RWPE2 (cell line): ENCODE measurements at regions not wholly inside any gene's neighbourhood (a gene's known extent, or its start where the extent isn't known, plus 50 kb on each side); places are given as distances from the start of the nearest gene placed in this dataset.

Source experiments
- ATAC-seq: fragments of 200-7000 bp; cut with Tn5 transposase; 3 replicates; pipeline ENCODE4 v1.9.1; 2021; ENCODE audit warnings: low read depth
- DNase-seq: peaks from one replicate; pipeline ENCODE4 v3.0.0-alpha.2; 2020; ENCODE audit warnings: low spot score
- H3K27ac ChIP-seq: fragments of 450-650 bp; 2 replicates; pipeline ENCODE4 v1.5.1; 2017; ENCODE audit warnings: mild to moderate bottlenecking; ENCODE audit not compliant: poor library complexity, severe bottlenecking
- H3K27me3 ChIP-seq: fragments of 250-450 bp; sonication (Bioruptor Pico); 2 replicates; pipeline ENCODE4 v1.5.1; 2021; ENCODE audit warnings: mild to moderate bottlenecking, moderate library complexity; ENCODE audit not compliant: insufficient read depth, poor library complexity, severe bottlenecking
- H3K36me3 ChIP-seq: fragments of 250-450 bp; sonication (Bioruptor Pico); 2 replicates; pipeline ENCODE4 v1.5.1; 2020; ENCODE audit warnings: low read depth, mild to moderate bottlenecking, moderate library complexity
- H3K4me1 ChIP-seq: fragments of 250-450 bp; sonication (Bioruptor Pico); 2 replicates; pipeline ENCODE4 v1.5.1; 2021; ENCODE audit warnings: mild to moderate bottlenecking, moderate library complexity; ENCODE audit not compliant: insufficient read depth, poor library complexity, severe bottlenecking
- H3K4me3 ChIP-seq: fragments of 250-450 bp; sonication (Bioruptor Pico); 2 replicates; pipeline ENCODE4 v1.5.1; 2021; ENCODE audit warnings: mild to moderate bottlenecking, moderate library complexity; ENCODE audit not compliant: severe bottlenecking
- H3K9me3 ChIP-seq: fragments of 250-450 bp; sonication (Bioruptor Pico); 2 replicates; pipeline ENCODE4 v1.5.1; 2021; ENCODE audit warnings: mild to moderate bottlenecking, moderate library complexity; ENCODE audit not compliant: severe bottlenecking
- CTCF ChIP-seq: fragments of 450-650 bp; IDR thresholded peaks from one replicate; pipeline ENCODE4 v1.5.1; 2017; ENCODE audit warnings: mild to moderate bottlenecking, moderate library complexity; ENCODE audit not compliant: poor library complexity, severe bottlenecking

GRCh38 chr14:21915826-21916225 is 242.2 kb upstream of the OR4E1 start:
- Histone ChIP-seq H3K4me3 (no peak overlapping the region), H3K27me3 (peaks cover 2% of the 10 kb centered on the region), H3K36me3 (no peaks in the 10 kb centered on the region), H3K9me3 (no peaks in the 10 kb centered on the region), H3K27ac (no peak overlapping the region), H3K4me1 (peaks cover 9% of the 10 kb centered on the region)
- TF ChIP-seq CTCF = no peak
- ATAC-seq = peak; percentile 65
- no peak for DNase-seq

DNA sequence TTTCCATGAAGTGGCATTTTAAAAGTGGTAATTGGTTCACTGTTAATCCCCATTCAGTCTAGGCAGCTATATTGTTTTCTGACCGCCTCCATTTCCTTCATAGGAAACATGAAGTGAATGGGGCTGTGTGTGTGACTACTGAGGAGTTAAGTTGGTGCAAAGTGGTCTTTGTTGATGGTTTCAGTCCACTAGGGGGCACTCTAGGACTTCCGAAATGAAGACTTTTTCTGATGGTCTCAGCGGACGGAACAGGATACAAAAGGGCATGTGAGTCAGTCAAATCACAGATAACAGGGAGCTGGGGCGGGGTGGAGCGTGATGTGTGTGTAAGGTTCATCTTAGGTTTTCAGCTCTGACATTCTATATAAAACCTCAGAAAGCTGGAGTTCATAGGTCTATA is 240.1 kb upstream of the OR4E1 start:
- peak; percentile 36; the same call in 2 of the 3 replicates for ATAC-seq
- peaks cover 7% of the 10 kb centered on the region for H3K27me3 ChIP-seq
- no peak for DNase-seq
- H3K36me3 ChIP-seq = no peaks in the 10 kb centered on the region
- TF ChIP-seq CTCF = peak; percentile 81
- H3K27ac ChIP-seq = no peak overlapping the region
- H3K9me3 ChIP-seq = no peaks in the 10 kb centered on the region
- peaks cover 9% of the 10 kb centered on the region for H3K4me1 ChIP-seq
- H3K4me3 ChIP-seq = no peak overlapping the region

- Histone ChIP-seq H3K4me1 (peaks cover 9% of the 10 kb centered on the region), H3K4me3 (no peak overlapping the region), H3K27ac (no peak overlapping the region), H3K27me3 (peaks cover 7% of the 10 kb centered on the region), H3K9me3 (no peaks in the 10 kb centered on the region), H3K36me3 (no peaks in the 10 kb centered on the region)
- ATAC-seq (no peak), DNase-seq (no peak)
- TF ChIP-seq CTCF = no peak
Measured at GRCh38 chr14:21912367-21912766, 238.7 kb upstream of the OR4E1 start.

DNA sequence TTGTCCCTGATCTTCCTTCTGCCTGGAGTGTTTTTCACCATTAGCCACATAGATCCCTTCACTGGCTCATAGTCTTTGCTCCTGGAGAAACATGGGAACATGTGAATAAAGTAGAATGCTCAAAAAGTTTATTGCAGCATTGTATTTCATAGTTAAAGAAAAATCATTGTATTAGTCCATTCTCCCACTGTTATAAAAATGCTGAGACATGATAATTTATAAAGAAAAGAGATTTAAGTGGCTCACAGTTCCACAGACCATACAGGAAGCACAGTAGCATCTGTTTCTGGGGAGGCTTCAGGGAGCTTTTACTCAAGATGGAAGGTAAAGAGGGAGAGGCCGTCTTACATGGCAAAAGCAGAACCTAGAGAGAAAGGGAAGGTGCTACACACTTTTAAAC is 238.3 kb upstream of the OR4E1 start:
- TF ChIP-seq CTCF = no peak
- Histone ChIP-seq H3K27ac (no peak overlapping the region), H3K36me3 (no peaks in the 10 kb centered on the region), H3K4me1 (peaks cover 9% of the 10 kb centered on the region), H3K27me3 (peaks cover 7% of the 10 kb centered on the region), H3K4me3 (no peak overlapping the region), H3K9me3 (no peaks in the 10 kb centered on the region)
- DNase-seq (no peak), ATAC-seq (no peak)

GRCh38 chr14:21910260-21910659 is 236.6 kb upstream of the OR4E1 start:
- DNase-seq (no peak), ATAC-seq (no peak)
- H3K27ac ChIP-seq = no peak overlapping the region
- peaks cover 10% of the 10 kb centered on the region for H3K27me3 ChIP-seq
- H3K4me3 ChIP-seq = no peak overlapping the region
- H3K36me3 ChIP-seq = no peaks in the 10 kb centered on the region
- H3K4me1 ChIP-seq = no peaks in the 10 kb centered on the region
- no peak for TF ChIP-seq CTCF
- H3K9me3 ChIP-seq = no peaks in the 10 kb centered on the region
